HG03025 (cell line): ENCODE measurements at regions not wholly inside any gene's neighbourhood (a gene's known extent, or its start where the extent isn't known, plus 50 kb on each side); places are given as distances from the start of the nearest gene placed in this dataset.

Experiments used
- ATAC-seq: cut with Tn5 transposase; IDR thresholded peaks from one replicate; pipeline ENCODE4 v1.9.1; 2021; ENCODE audit warnings: mild to moderate bottlenecking, moderate library complexity; ENCODE audit not compliant: unreplicated experiment, low FRiP score

- no peak for ATAC-seq
Observed at GRCh38 chr5:121292664-121293063, 559.0 kb upstream of the FTMT start.

DNA sequence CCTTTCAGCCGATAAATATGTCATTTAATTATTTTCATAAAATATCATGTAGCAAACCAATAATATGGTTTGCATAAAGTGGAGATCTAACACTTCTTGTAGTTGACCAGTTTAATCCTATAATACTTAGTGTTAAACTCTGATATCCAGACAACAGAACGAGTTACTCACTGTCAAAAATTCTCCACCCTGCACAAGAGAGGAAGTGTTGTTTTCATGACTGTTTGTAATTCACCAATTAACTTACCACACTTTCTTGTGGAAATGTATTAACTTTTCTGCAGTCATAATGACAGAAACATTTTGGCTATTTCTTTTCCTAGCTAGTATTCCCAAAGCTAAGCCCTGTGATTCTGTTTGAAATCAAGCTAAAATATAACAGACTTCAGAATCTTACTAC lies 555.3 kb upstream of the FTMT start:
- no peak for ATAC-seq

DNA sequence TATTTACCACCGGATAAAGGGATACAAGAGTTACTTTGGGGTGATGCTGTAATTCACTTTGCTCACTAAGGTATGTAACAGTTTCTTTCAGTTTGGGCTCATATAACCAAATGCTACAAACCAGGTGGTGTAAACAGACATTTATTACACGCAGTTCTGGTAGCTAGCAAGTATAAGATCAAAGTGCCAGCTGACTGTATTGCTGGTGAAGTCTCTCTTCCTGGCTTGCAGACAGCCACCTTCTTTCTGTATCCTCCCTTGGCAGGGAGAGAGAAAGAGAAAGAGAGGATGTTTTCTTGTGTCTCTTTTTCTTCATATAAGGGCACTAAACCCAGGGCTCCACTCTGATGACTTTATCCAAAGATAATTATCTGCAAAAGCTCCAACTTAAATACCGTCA lies 552.5 kb upstream of the FTMT start:
- ATAC-seq: no peak

DNA sequence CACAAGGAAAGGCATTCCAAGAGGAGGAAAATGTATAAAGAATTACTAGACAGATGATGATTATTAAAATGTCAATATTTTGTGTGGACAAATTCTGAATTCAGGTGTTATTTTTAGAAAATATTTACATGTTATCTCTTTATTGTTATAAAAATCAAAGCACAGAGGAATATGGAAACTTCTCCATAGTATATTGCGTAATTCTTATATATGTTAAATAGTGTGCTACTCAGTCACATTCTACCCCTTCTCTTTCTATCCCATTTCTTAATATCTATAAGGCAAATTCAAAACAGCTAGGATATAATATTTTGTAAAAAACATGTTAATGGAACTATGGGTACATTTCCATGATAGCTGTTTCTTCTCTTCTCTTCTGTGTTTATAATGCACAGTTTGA lies 546.8 kb upstream of the FTMT start:
- no peak for ATAC-seq

- ATAC-seq: no peak
Observed at GRCh38 chr5:121313886-121314285, 537.8 kb upstream of the FTMT start.

- ATAC-seq: no peak
Observed at GRCh38 chr5:121315786-121316185, 535.9 kb upstream of the FTMT start.

- no peak for ATAC-seq
Observed at GRCh38 chr5:121319292-121319691, 532.4 kb upstream of the FTMT start.

GRCh38 chr5:121325930-121326329 lies 525.8 kb upstream of the FTMT start:
- ATAC-seq: no peak

DNA sequence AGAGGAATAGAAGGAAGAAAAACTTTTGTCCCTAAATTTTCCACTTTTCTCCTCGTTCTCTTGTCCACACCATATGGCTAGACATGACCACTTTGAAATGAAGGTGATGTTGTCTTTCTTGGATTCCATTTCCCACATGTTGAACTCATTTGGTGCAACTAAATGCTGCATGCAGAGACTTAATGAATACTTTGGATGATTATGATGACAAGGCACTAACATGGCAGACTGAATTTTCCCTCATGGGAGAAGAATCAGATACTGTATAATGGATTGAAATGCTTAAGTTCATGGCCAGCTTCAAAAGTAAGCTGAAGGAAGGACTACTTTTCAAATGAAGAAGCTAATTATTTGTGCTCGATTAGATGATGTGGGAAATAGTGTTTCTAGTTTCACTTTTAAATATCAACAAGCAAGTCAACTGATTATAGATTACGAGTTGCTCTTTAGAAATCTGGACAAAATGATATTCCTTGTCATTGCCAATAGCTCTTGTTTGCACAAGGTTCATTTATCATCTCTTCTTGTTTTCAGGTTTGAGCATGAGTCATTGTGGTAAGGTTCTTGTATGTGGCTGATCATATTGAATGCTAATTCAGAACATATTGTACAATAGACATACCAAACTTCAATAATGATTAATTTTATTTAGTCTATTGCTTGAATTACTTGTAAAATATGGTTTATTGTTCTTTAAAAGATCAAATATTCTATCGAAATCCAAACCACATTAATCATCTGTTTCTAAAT lies 501.3 kb upstream of the FTMT start:
- no peak for ATAC-seq

- ATAC-seq: no peak
Observed at GRCh38 chr5:121366515-121366914, 485.2 kb upstream of the FTMT start.

DNA sequence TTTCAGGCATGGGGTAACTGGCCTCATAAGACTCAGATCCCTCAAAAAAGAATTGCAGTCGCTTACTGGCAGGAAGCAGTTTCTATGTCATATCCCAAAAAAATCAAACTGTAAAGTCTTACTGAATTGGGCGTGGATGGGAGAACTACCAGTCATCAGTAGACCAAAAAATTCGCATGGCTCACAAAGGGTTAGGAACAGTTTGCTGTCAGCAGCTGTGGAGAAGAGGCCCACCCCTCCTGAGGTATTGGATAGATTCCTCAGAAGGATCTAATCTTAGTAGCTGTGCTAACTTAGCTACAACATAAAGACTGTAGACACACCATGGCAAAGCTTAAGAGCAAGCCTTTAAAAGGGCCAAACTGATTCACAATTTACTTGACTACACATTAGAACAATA lies 478.3 kb upstream of the FTMT start:
- ATAC-seq: no peak

GRCh38 chr5:121377461-121377860 lies 474.2 kb upstream of the FTMT start:
- no peak for ATAC-seq

DNA sequence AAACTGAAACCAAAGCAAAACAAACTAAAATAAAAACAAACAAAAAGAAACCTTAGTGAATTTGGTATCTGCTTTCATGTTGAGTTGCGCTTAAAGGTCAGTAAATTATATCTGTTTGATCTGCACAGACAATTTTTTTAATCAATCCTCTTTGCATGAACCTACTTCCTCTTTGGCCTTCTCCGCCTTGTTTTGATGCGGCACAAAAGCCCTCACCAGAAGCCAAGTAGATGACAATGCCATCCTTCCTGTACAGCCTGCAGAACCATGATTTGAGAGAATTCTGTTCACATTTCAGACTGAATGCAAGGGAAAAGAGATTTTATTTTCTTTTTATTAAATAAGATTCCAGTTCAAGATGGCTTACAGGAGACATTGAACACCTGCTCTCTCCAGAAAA lies 473.6 kb upstream of the FTMT start:
- no peak for ATAC-seq

DNA sequence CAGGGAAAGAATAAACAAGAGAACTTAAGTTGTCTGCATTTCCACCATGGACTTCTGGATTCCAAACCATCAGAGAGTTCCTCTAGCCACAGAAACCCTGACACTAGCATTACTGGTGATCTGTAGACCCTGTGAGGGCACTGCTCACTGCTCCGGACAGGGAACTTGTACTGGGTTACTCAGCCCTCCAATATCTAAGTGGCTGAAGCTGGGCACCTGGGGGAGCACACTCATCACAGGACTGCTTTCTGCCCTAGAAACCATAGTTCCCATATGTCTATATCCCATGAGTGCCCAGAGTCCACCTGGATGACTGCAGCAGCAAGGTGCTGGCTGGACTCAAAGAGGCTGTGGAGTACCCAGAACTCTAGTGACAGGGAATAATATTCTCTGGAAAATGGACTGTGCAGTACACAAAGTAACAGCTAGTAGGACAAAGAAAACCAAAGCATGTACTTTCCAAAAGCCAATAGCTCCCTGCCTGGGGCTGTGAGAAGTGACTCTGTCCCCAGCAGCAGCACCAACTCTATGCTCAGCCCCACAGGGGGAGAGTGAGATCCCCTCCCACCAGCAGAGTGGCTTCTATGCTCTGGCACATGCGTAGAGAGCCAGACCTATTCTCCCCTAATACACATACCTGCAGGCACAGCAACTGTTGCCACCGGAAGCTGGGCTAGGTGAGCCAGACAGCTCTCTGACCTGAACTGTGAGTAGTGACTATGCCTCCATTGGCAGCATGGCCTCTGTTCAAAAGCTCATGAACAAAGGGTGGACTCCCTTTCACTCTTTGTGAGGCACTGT lies 472.9 kb upstream of the FTMT start:
- ATAC-seq: no peak

- ATAC-seq: no peak
Observed at GRCh38 chr5:121380066-121380465, 471.6 kb upstream of the FTMT start.

- no peak for ATAC-seq
Observed at GRCh38 chr5:121384359-121384758, 467.3 kb upstream of the FTMT start.

DNA sequence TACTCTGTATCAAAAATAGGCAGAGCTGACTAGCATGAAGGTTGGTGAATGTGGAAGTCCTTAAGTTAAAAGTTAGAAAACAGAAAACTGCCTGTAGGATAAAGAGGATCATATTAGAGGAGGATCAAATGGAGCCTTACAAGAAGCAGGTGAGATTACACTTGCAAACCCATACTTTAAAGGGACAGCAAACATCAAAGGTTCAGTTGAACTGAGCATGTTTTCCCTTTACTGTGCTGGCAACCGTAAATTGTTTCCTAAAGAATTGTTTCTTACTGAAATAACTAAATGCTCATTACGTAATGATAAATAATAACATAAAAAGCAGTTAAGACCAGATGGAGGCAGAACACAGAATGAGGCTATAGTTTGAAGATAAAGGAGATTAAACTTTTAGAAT lies 465.3 kb upstream of the FTMT start:
- no peak for ATAC-seq

GRCh38 chr5:121396716-121397115 lies 455.0 kb upstream of the FTMT start:
- ATAC-seq: no peak

- peak; percentile 78 for ATAC-seq
Observed at GRCh38 chr5:121399879-121400278, 451.8 kb upstream of the FTMT start.

- no peak for ATAC-seq
Observed at GRCh38 chr5:121408778-121409177, 442.9 kb upstream of the FTMT start.

- no peak for ATAC-seq
Observed at GRCh38 chr5:121415270-121415669, 436.4 kb upstream of the FTMT start.

DNA sequence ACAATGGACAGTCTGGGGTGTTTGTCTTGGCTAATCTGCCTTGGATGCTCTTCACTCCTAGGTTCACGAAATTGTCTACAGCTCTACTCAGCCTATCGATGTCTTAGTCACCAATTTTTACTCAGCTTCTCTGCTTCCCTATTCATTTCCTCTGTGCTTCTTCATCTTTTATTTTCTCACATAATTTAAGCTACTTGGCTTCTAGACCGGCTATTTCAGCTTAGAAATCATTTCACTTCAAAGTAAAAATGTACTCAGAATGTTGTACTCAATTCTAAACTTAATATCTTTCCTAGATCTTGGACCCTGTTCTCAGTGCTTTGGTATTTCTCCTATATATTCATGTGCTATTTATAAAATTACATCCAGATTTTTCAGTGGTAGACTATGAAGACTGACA lies 430.0 kb upstream of the FTMT start:
- ATAC-seq: no peak
